ENCODE measurements at regions not wholly inside any gene's neighbourhood (a gene's known extent, or its start where the extent isn't known, plus 50 kb on each side); places are given as distances from the start of the nearest gene placed in this dataset.

DNA sequence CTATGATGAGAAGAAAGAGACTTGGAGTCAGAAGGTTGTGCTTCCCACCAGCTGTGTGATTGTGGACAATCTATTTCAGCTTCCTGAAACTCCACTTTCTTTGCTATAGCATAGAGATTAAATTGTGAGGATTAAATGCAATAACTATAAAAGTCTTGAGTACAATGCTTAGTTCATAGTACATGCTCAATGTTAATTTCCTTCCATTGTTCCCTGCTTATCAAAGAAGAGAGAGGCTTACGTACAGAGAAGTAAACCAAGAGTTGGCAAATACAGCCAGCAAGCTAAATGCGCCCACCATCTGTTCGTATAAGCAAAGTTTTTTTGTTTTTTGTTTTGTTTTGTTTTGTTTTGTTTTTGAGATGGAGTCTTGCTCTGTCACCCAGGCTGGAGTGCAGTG is 317.9 kb upstream of the NFIA start:
- Mint-ChIP-seq H3K27me3 (peaks cover 4% of the 10 kb centered on the region), H3K36me3 (ENCODE audit: low read depth) (no peaks in the 10 kb centered on the region), H3K9me3 (no peaks in the 10 kb centered on the region), H3K27ac (no peak overlapping the region), H3K4me3 (no peak overlapping the region), H3K4me1 (ENCODE audit: low read depth) (no peaks in the 10 kb centered on the region)
- ChIA-PET CTCF (no interaction called here), POLR2A (no interaction called here)
- no peak for ATAC-seq (ENCODE audit: poor library complexity)
- no peaks in the 10 kb centered on the region for H3K36me3 ChIP-seq (ENCODE audit: insufficient read depth, low read length)
- intact Hi-C loops (cut with DNase I, micrococcal nuclease), result no loop called here
- H3K27ac ChIP-seq (ENCODE audit: low read depth in 1 of 2, low read length in 2 of 2), result no peak overlapping the region
- no peak overlapping the region for H3K4me3 ChIP-seq (ENCODE audit: low read length)
- no peaks in the 10 kb centered on the region for H3K4me1 ChIP-seq (ENCODE audit: insufficient read depth, low read length)
- DNase-seq, result no peak
- H3K9me3 ChIP-seq (ENCODE audit: control insufficient read depth in 1 of 2, insufficient read depth in 1 of 2, low read length in 2 of 2), result no peaks in the 10 kb centered on the region
- no peaks in the 10 kb centered on the region for H3K27me3 ChIP-seq (ENCODE audit: control insufficient read depth in 1 of 2, insufficient read depth in 2 of 2, low read length in 2 of 2)
- TF ChIP-seq, protein P1, sequence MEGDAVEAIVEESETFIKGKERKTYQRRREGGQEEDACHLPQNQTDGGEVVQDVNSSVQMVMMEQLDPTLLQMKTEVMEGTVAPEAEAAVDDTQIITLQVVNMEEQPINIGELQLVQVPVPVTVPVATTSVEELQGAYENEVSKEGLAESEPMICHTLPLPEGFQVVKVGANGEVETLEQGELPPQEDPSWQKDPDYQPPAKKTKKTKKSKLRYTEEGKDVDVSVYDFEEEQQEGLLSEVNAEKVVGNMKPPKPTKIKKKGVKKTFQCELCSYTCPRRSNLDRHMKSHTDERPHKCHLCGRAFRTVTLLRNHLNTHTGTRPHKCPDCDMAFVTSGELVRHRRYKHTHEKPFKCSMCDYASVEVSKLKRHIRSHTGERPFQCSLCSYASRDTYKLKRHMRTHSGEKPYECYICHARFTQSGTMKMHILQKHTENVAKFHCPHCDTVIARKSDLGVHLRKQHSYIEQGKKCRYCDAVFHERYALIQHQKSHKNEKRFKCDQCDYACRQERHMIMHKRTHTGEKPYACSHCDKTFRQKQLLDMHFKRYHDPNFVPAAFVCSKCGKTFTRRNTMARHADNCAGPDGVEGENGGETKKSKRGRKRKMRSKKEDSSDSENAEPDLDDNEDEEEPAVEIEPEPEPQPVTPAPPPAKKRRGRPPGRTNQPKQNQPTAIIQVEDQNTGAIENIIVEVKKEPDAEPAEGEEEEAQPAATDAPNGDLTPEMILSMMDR (IDR thresholded peaks at IDR 0.05), result no peak

DNA sequence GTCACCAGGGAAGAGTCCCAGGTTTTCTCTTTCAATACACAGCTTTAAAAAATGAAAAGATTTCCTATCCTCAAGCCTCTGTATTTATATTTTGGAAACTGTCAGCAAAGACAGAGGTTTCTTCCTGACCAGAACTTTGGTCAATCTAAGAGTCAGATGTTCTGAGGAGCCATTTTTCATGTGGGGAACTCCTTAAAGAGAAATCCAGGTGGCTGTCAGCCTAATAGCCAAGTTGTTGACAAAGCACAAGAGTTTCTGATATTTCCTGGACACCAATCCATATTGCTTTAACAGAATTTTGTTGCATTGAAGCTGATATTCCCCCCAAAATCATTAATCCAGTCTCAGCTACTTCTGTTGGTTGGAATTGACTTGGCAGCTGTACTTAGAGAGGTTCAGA is 318.6 kb upstream of the NFIA start:
- no peak overlapping the region for H3K4me3 ChIP-seq (ENCODE audit: low read length)
- H3K27ac ChIP-seq (ENCODE audit: low read depth in 1 of 2, low read length in 2 of 2), result no peak overlapping the region
- Mint-ChIP-seq H3K36me3 (ENCODE audit: low read depth) (no peaks in the 10 kb centered on the region), H3K4me3 (no peak overlapping the region), H3K4me1 (ENCODE audit: low read depth) (no peaks in the 10 kb centered on the region), H3K27me3 (peaks cover 4% of the 10 kb centered on the region), H3K27ac (no peak overlapping the region), H3K9me3 (no peaks in the 10 kb centered on the region)
- no peaks in the 10 kb centered on the region for H3K36me3 ChIP-seq (ENCODE audit: insufficient read depth, low read length)
- H3K27me3 ChIP-seq (ENCODE audit: control insufficient read depth in 1 of 2, insufficient read depth in 2 of 2, low read length in 2 of 2), result no peaks in the 10 kb centered on the region
- ChIA-PET CTCF (no interaction called here), POLR2A (no interaction called here)
- intact Hi-C loops (cut with DNase I, micrococcal nuclease), result no loop called here
- TF ChIP-seq, protein P1 (IDR thresholded peaks at IDR 0.05), result no peak
- no peak for DNase-seq
- no peaks in the 10 kb centered on the region for H3K9me3 ChIP-seq (ENCODE audit: control insufficient read depth in 1 of 2, insufficient read depth in 1 of 2, low read length in 2 of 2)
- ATAC-seq (ENCODE audit: poor library complexity), result no peak
- no peaks in the 10 kb centered on the region for H3K4me1 ChIP-seq (ENCODE audit: insufficient read depth, low read length)

DNA sequence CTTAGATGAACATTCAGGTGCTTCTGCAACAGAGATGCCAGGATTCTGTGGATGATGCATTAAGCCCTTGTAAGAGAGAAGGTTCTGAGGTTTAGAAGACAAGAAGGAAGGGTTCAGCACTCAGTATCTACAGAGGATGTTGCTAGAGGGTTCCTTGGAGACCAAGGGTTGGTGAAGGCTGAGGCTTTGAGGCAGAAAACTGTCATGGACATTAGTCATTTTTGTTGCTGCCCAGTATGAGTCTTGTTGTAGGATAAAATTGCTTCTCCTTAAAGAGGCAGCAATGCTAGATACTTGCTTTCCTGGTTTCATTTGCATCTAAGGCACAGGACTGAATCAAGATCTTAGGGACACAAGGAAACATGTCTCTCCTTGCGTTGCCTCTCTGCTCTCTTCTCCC is 319.4 kb upstream of the NFIA start:
- H3K9me3 Mint-ChIP-seq, result no peaks in the 10 kb centered on the region
- POLR2A ChIA-PET, result no interaction called here
- peaks cover 4% of the 10 kb centered on the region for H3K27me3 Mint-ChIP-seq
- TF ChIP-seq, protein P1 (IDR thresholded peaks at IDR 0.05), result no peak
- no peaks in the 10 kb centered on the region for H3K4me1 Mint-ChIP-seq (ENCODE audit: low read depth)
- Histone ChIP-seq H3K27ac (ENCODE audit: low read depth in 1 of 2, low read length in 2 of 2) (no peak overlapping the region), H3K27me3 (ENCODE audit: control insufficient read depth in 1 of 2, insufficient read depth in 2 of 2, low read length in 2 of 2) (no peaks in the 10 kb centered on the region), H3K36me3 (ENCODE audit: insufficient read depth, low read length) (no peaks in the 10 kb centered on the region), H3K4me1 (ENCODE audit: insufficient read depth, low read length) (no peaks in the 10 kb centered on the region), H3K4me3 (ENCODE audit: low read length) (no peak overlapping the region), H3K9me3 (ENCODE audit: control insufficient read depth in 1 of 2, insufficient read depth in 1 of 2, low read length in 2 of 2) (no peaks in the 10 kb centered on the region)
- CTCF ChIA-PET, result no interaction called here
- H3K27ac Mint-ChIP-seq, result no peak overlapping the region
- H3K36me3 Mint-ChIP-seq (ENCODE audit: low read depth), result no peaks in the 10 kb centered on the region
- ATAC-seq (ENCODE audit: poor library complexity) (no peak), DNase-seq (no peak)
- H3K4me3 Mint-ChIP-seq, result no peak overlapping the region
- intact Hi-C loops (cut with DNase I, micrococcal nuclease), result no loop called here

All from CD4-positive, alpha-beta T cell (primary cell).